Peyer's patch (tissue), 4 donors: ENCODE measurements at regions not wholly inside any gene's neighbourhood (a gene's known extent, or its start where the extent isn't known, plus 50 kb on each side); places are given as distances from the start of the nearest gene placed in this dataset.

ENCODE experiments used
- DNase-seq, 3 donors: peaks; one replicate each; pipeline ENCODE4 v3.0.0-alpha.2; 2017 to 2019
- H3K27ac ChIP-seq, 4 donors: fragments of 200-600 bp; sonication (generic); one replicate each; pipeline ENCODE4 v1.5.1; 2016 to 2019
- H3K27me3 ChIP-seq, 2 donors: fragments of 200-600 bp; sonication (generic); one replicate each; pipeline ENCODE4 v1.5.1; 2019
- H3K36me3 ChIP-seq, 3 donors: fragments of 200-600 bp; sonication (generic); one replicate each; pipeline ENCODE4 v1.5.1; 2016 to 2019
- H3K4me1 ChIP-seq, 4 donors: fragments of 200-600 bp; sonication (generic); one replicate each; pipeline ENCODE4 v1.5.1; 2016 to 2019
- H3K4me3 ChIP-seq, 4 donors: fragments of 200-600 bp; sonication (generic); 1 replicate in 3 of 4; 2 replicates in 1 of 4; pipeline ENCODE4 v1.5.1; 2016 to 2019; ENCODE audit warnings: mild to moderate bottlenecking in 1 of 4
- H3K9me3 ChIP-seq, 4 donors: fragments of 200-600 bp; sonication (generic); one replicate each; pipeline ENCODE4 v1.5.1; 2016 to 2019; ENCODE audit warnings: mild to moderate bottlenecking in 1 of 4
- POLR2A ChIP-seq, 2 donors: fragments of 450-650 bp; IDR thresholded peaks; one replicate each; pipeline ENCODE4 v1.5.1; 2017; ENCODE audit warnings: antibody characterized with exemption in 2 of 2, mild to moderate bottlenecking in 2 of 2, moderate library complexity in 2 of 2
- TF ChIP-seq, protein P1 (sequence below), 6 experiments: fragments of 450-650 bp in 4 of 6; fragments of 200-600 bp in 2 of 6; sonication (generic) in 1 of 6; IDR thresholded peaks; one replicate each; pipeline ENCODE4 v1.5.1; 2017 to 2019; ENCODE audit warnings: antibody characterized with exemption in 6 of 6, mild to moderate bottlenecking in 3 of 6, moderate library complexity in 1 of 6

DNA sequence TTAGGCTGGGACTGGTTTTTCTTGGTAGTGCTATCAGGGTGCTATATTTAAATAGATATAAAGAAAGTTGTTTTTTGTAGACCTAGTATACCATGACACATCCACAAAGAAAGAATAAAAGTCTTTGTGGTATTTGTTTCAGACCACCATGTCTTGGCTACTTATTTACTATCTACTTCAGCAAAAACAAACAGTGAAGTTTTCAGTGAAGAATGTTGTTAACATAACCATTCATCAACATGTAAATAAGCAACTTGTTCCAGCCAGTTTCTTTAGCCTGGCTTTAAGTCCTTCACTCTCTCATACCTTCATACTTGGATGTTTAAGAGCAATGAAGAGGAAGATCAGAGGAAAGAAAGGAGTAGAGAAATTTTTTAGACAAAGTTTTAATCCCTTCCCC, 624.1 kb downstream of the CD109 start:
- TF ChIP-seq, protein P1, sequence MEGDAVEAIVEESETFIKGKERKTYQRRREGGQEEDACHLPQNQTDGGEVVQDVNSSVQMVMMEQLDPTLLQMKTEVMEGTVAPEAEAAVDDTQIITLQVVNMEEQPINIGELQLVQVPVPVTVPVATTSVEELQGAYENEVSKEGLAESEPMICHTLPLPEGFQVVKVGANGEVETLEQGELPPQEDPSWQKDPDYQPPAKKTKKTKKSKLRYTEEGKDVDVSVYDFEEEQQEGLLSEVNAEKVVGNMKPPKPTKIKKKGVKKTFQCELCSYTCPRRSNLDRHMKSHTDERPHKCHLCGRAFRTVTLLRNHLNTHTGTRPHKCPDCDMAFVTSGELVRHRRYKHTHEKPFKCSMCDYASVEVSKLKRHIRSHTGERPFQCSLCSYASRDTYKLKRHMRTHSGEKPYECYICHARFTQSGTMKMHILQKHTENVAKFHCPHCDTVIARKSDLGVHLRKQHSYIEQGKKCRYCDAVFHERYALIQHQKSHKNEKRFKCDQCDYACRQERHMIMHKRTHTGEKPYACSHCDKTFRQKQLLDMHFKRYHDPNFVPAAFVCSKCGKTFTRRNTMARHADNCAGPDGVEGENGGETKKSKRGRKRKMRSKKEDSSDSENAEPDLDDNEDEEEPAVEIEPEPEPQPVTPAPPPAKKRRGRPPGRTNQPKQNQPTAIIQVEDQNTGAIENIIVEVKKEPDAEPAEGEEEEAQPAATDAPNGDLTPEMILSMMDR (IDR thresholded peaks at IDR 0.05): no peak
- TF ChIP-seq POLR2A (IDR thresholded peaks at IDR 0.05): no peak
- H3K27me3 ChIP-seq: no peaks in the 10 kb centered on the region
- no peaks in the 10 kb centered on the region for H3K9me3 ChIP-seq
- no peak for DNase-seq
- H3K4me1 ChIP-seq: no peaks in the 10 kb centered on the region
- no peaks in the 10 kb centered on the region for H3K36me3 ChIP-seq
- no peak overlapping the region for H3K4me3 ChIP-seq
- H3K27ac ChIP-seq: no peak overlapping the region

DNA sequence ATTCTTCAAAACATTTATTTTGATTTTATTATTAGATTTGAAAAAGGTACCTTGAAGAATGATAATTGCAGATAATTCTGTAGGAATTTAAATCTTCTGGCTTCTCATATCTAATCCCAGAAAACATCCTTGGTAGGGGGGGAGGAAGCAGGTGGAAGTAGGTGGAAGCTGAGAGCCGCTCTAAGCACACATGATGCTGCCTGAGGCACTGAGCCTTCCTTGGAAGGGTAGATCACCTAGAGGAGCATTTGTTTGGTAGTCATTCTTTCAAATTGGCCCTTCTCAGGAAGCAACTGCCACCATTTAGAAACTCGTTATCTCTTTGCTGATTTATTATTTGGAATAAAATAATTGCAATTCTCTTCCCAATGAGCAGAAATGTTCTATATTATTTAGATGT, 623.3 kb downstream of the CD109 start:
- Histone ChIP-seq H3K27me3 (no peaks in the 10 kb centered on the region), H3K36me3 (no peaks in the 10 kb centered on the region), H3K4me3 (no peak overlapping the region), H3K9me3 (no peaks in the 10 kb centered on the region), H3K4me1 (no peaks in the 10 kb centered on the region), H3K27ac (no peak overlapping the region)
- no peak for TF ChIP-seq POLR2A (IDR thresholded peaks at IDR 0.05)
- TF ChIP-seq, protein P1 (IDR thresholded peaks at IDR 0.05): no peak
- DNase-seq: no peak

DNA sequence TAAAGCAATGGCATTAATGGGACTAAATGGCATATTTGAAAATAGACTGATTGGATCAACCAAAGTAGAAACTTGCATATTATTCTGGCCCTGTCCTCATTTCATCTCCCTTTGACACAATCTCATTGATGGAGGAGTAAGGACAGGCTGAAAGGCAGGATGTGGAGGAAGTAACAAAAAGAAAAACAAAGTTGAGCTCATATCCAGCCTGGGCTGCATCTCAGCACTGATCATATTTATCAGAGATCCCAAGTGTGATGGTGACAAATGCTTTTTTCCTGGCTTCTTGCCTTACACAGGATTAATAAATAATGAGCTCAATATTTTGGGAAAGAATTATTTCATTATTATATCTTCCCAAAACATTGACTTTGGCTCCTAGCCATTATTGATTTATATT, 622.7 kb downstream of the CD109 start:
- TF ChIP-seq, protein P1 (IDR thresholded peaks at IDR 0.05): no peak
- no peak for TF ChIP-seq POLR2A (IDR thresholded peaks at IDR 0.05)
- H3K27ac ChIP-seq: no peak overlapping the region
- no peak overlapping the region for H3K4me3 ChIP-seq
- no peaks in the 10 kb centered on the region for H3K27me3 ChIP-seq
- H3K36me3 ChIP-seq: no peaks in the 10 kb centered on the region
- H3K4me1 ChIP-seq: no peaks in the 10 kb centered on the region
- H3K9me3 ChIP-seq: no peaks in the 10 kb centered on the region
- no peak for DNase-seq

DNA sequence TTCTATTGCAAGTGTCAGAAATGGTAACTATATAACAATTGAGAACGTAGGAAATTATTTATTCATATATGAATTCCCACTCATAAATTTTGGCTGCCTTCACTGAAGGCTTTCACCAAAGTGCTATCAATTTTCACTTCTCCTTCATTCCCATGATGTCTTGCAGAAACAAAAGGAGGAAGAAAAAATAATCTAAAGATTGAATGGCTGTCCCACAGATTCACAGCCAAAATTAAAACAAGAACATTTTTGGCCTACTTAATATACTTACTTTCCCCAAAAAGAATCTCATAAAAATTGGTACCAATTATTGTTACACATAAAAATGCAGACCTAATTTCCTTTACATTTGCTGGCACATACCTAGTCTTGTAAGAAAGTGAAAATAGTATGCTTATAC, 616.1 kb downstream of the CD109 start:
- H3K4me3 ChIP-seq: no peak overlapping the region
- H3K27me3 ChIP-seq: no peaks in the 10 kb centered on the region
- no peak for DNase-seq
- H3K36me3 ChIP-seq: no peaks in the 10 kb centered on the region
- no peak overlapping the region for H3K27ac ChIP-seq
- no peaks in the 10 kb centered on the region for H3K9me3 ChIP-seq
- no peaks in the 10 kb centered on the region for H3K4me1 ChIP-seq
- no peak for TF ChIP-seq POLR2A (IDR thresholded peaks at IDR 0.05)

DNA sequence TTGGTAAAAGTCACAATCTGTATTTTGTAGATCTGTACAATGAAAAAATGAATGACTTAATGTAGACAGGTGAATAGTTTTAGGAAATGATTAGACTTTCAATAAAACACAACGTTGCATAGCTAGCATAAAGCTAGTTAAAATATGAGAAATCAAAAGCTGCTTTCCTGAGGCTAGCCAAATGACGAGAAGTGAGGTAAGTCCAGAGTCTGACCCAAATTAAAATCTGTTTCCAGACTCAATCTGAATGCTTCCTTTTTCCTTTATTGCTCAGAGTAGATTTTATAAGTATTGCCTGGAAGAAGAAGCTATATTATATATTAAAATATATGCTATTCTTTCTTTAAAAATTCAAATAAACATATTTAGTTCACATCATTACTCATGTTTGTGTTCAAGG, 615.4 kb downstream of the CD109 start:
- DNase-seq: no peak
- H3K9me3 ChIP-seq: no peaks in the 10 kb centered on the region
- no peaks in the 10 kb centered on the region for H3K36me3 ChIP-seq
- no peak overlapping the region for H3K27ac ChIP-seq
- no peaks in the 10 kb centered on the region for H3K27me3 ChIP-seq
- TF ChIP-seq, protein P1 (IDR thresholded peaks at IDR 0.05): no peak
- TF ChIP-seq POLR2A (IDR thresholded peaks at IDR 0.05): no peak
- no peaks in the 10 kb centered on the region for H3K4me1 ChIP-seq
- no peak overlapping the region for H3K4me3 ChIP-seq

DNA sequence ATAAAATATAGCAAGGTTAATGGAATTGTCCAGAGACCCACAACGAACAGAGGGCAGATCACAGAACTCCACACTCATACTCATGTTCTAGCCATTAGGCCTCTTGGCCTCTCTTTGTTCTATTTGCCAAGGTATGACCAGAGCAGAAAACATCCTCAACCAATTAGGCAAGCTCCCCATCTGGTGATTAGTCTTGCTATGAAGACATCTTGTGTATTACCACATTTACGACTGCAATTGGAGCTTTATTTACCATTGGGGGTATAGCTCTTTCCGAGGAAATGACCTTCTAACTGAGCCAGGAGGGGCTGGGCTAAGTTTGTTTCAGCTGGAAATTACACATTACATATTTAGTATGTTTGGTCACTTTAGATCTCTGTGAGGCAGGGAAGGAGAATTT, 593.9 kb downstream of the CD109 start:
- no peak overlapping the region for H3K27ac ChIP-seq

More for the DNA sequence above, 593.9 kb downstream of the CD109 start:
- no peak for DNase-seq
- Histone ChIP-seq H3K4me1 (no peaks in the 10 kb centered on the region), H3K27me3 (no peaks in the 10 kb centered on the region), H3K9me3 (no peaks in the 10 kb centered on the region), H3K4me3 (no peak overlapping the region), H3K36me3 (no peaks in the 10 kb centered on the region)
- no peak for TF ChIP-seq POLR2A (IDR thresholded peaks at IDR 0.05)
- TF ChIP-seq, protein P1 (IDR thresholded peaks at IDR 0.05): no peak
